GM23338 (cell line): ENCODE measurements at regions not wholly inside any gene's neighbourhood (a gene's known extent, or its start where the extent isn't known, plus 50 kb on each side); places are given as distances from the start of the nearest gene placed in this dataset.

Experiments used
- ATAC-seq: fragments of 200-7000 bp; cut with Tn5 transposase; 3 replicates; pipeline ENCODE4 v1.9.1; 2020
- DNase-seq: peaks from one replicate; pipeline ENCODE4 v3.0.0-alpha.2; 2015; ENCODE audit warnings: low spot score
- H2AFZ ChIP-seq: fragments of 200-600 bp; sonication (generic); 2 replicates; pipeline ENCODE4 v1.8.0; 2016; ENCODE audit warnings: antibody characterized with exemption, mild to moderate bottlenecking, moderate library complexity
- H3F3A ChIP-seq: fragments of 200-600 bp; sonication (generic); replicated peaks from 2 replicates; pipeline ENCODE4 v1.8.0; 2017; ENCODE audit warnings: antibody characterized with exemption, mixed run types, low read depth
- H3K27ac ChIP-seq: fragments of 200-600 bp; sonication (generic); 2 replicates; pipeline ENCODE4 v1.6.1; 2016; ENCODE audit warnings: low read depth
- H3K27me3 ChIP-seq: fragments of 200-600 bp; sonication (generic); 2 replicates; pipeline ENCODE4 v1.8.0; 2016; ENCODE audit warnings: mild to moderate bottlenecking, mixed run types, moderate library complexity; ENCODE audit not compliant: insufficient read depth
- H3K36me3 ChIP-seq: fragments of 200-600 bp; sonication (generic); 2 replicates; pipeline ENCODE4 v1.8.0; 2016; ENCODE audit warnings: mild to moderate bottlenecking; ENCODE audit not compliant: insufficient read depth
- H3K4me1 ChIP-seq: fragments of 200-600 bp; sonication (generic); 2 replicates; pipeline ENCODE4 v1.8.0; 2016; ENCODE audit warnings: mild to moderate bottlenecking, moderate library complexity; ENCODE audit not compliant: insufficient read depth
- H3K4me2 ChIP-seq: fragments of 200-600 bp; sonication (generic); 2 replicates; pipeline ENCODE4 v1.7.1; 2017; ENCODE audit warnings: mixed run types
- H3K4me3 ChIP-seq: fragments of 200-600 bp; sonication (generic); 2 replicates; pipeline ENCODE4 v1.6.1; 2016; ENCODE audit warnings: mixed run types
- H3K79me2 ChIP-seq: fragments of 200-600 bp; sonication (generic); replicated peaks from 2 replicates; pipeline ENCODE4 v1.8.0; 2017; ENCODE audit warnings: mild to moderate bottlenecking; ENCODE audit not compliant: insufficient read depth
- H3K9me2 ChIP-seq: fragments of 200-600 bp; sonication (generic); 2 replicates; pipeline ENCODE4 v1.8.0; 2017; ENCODE audit not compliant: insufficient read depth
- H4K20me1 ChIP-seq: fragments of 200-600 bp; sonication (generic); replicated peaks from 2 replicates; pipeline ENCODE4 v1.8.0; 2017; ENCODE audit warnings: mild to moderate bottlenecking; ENCODE audit not compliant: insufficient read depth
- H3K27ac Mint-ChIP-seq: 2 replicates; pipeline ENCODE4 v1.8.0; 2020; ENCODE audit warnings: inconsistent platforms, mild to moderate bottlenecking, moderate library complexity, mixed read lengths
- H3K27me3 Mint-ChIP-seq: 3 replicates; pipeline ENCODE4 v1.8.0; 2022; ENCODE audit warnings: low read depth, mild to moderate bottlenecking, moderate library complexity, mixed read lengths, inconsistent platforms; ENCODE audit not compliant: insufficient read depth, poor library complexity
- H3K36me3 Mint-ChIP-seq: 3 replicates; pipeline ENCODE4 v1.8.0; 2021; ENCODE audit warnings: low read depth, mild to moderate bottlenecking, inconsistent platforms, moderate library complexity, mixed read lengths
- H3K4me1 Mint-ChIP-seq: 3 replicates; pipeline ENCODE4 v1.8.0; 2020; ENCODE audit warnings: mild to moderate bottlenecking, inconsistent platforms, mixed read lengths
- H3K4me3 Mint-ChIP-seq: 3 replicates; pipeline ENCODE4 v1.8.0; 2021; ENCODE audit warnings: moderate library complexity, mild to moderate bottlenecking, inconsistent platforms, mixed read lengths
- H3K9me3 Mint-ChIP-seq: 3 replicates; pipeline ENCODE4 v1.8.0; 2020; ENCODE audit warnings: moderate library complexity, mild to moderate bottlenecking, inconsistent platforms, mixed read lengths
- CREB1 ChIP-seq: fragments of 250-450 bp; sonication (Bioruptor Pico); IDR thresholded peaks from 2 replicates; pipeline ENCODE4 v1.5.0; 2020; ENCODE audit warnings: low read depth, mild to moderate bottlenecking, moderate library complexity
- ETS1 ChIP-seq: IDR thresholded peaks from 2 replicates; pipeline ENCODE4 v1.6.1; 2016; ENCODE audit warnings: antibody characterized with exemption
- EZH2 ChIP-seq: fragments of 200-600 bp; sonication (generic); IDR thresholded peaks from one replicate; pipeline ENCODE4 v1.8.0; 2017; ENCODE audit warnings: antibody characterized with exemption, mild to moderate bottlenecking, low read depth; ENCODE audit not compliant: unreplicated experiment
- NANOG ChIP-seq: IDR thresholded peaks from 2 replicates; pipeline ENCODE4 v1.6.1; 2016; ENCODE audit warnings: antibody characterized with exemption, borderline replicate concordance
- POLR2AphosphoS5 ChIP-seq: IDR thresholded peaks from 2 replicates; pipeline ENCODE4 v1.6.1; 2016; ENCODE audit warnings: antibody characterized with exemption, low read depth
- STAT1 ChIP-seq: IDR thresholded peaks from one replicate; pipeline ENCODE4 v1.6.1; 2016; ENCODE audit warnings: antibody characterized with exemption; ENCODE audit not compliant: unreplicated experiment
- ZNF114 ChIP-seq: fragments of 250-450 bp; sonication (Bioruptor Pico); IDR thresholded peaks from 2 replicates; pipeline ENCODE4 v1.5.0; 2020; ENCODE audit warnings: mild to moderate bottlenecking, moderate library complexity
- TF ChIP-seq, protein P1 (sequence below), 2 experiments: fragments of 200-600 bp in 1 of 2; sonication (generic) in 1 of 2; conservative IDR thresholded peaks; 2 replicates each; pipeline versions ENCODE4 v1.5.1 to v1.6.1; 2016 to 2017; ENCODE audit warnings: antibody characterized with exemption in 2 of 2, low read depth in 2 of 2, mild to moderate bottlenecking in 2 of 2, moderate library complexity in 1 of 2
- TF ChIP-seq, protein P2 (sequence below): IDR thresholded peaks from one replicate; pipeline ENCODE4 v1.6.1; 2018; ENCODE audit warnings: antibody characterized with exemption; ENCODE audit not compliant: unreplicated experiment

- Histone ChIP-seq H3K4me1 (peaks cover 28% of the 10 kb centered on the region), H3K36me3 (no peaks in the 10 kb centered on the region), H3K4me3 (no peak overlapping the region), H2AFZ (no peak overlapping the region), H3K79me2 (no peaks in the 10 kb centered on the region), H3K9me2 (peaks cover 7% of the 10 kb centered on the region; the same call in 1 of the 2 replicates), H3K4me2 (no peak overlapping the region), H3K27ac (no peak overlapping the region), H4K20me1 (no peaks in the 10 kb centered on the region), H3F3A (0 out of 2 replicates have a peak, but pooled peaks cover 3% of the 10 kb centered on the region), H3K27me3 (peaks cover 2% of the 10 kb centered on the region; the same call in 1 of the 2 replicates)
- DNase-seq (no peak), ATAC-seq (no peak)
- Mint-ChIP-seq H3K4me1 (peaks cover 49% of the 10 kb centered on the region), H3K27me3 (peaks cover 15% of the 10 kb centered on the region), H3K4me3 (no peak overlapping the region), H3K27ac (peak overlapping the region; percentile 10; the same call in 1 of the 2 replicates), H3K9me3 (no peaks in the 10 kb centered on the region), H3K36me3 (no peaks in the 10 kb centered on the region; the same call in 2 of the 3 replicates)
- TF ChIP-seq ZNF114, result no peak
- TF ChIP-seq, protein P1, sequence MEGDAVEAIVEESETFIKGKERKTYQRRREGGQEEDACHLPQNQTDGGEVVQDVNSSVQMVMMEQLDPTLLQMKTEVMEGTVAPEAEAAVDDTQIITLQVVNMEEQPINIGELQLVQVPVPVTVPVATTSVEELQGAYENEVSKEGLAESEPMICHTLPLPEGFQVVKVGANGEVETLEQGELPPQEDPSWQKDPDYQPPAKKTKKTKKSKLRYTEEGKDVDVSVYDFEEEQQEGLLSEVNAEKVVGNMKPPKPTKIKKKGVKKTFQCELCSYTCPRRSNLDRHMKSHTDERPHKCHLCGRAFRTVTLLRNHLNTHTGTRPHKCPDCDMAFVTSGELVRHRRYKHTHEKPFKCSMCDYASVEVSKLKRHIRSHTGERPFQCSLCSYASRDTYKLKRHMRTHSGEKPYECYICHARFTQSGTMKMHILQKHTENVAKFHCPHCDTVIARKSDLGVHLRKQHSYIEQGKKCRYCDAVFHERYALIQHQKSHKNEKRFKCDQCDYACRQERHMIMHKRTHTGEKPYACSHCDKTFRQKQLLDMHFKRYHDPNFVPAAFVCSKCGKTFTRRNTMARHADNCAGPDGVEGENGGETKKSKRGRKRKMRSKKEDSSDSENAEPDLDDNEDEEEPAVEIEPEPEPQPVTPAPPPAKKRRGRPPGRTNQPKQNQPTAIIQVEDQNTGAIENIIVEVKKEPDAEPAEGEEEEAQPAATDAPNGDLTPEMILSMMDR (conservative IDR thresholded peaks at IDR 0.05; ENCODE audit: low read depth in 2 of 2), result no peak
- no peak for TF ChIP-seq ETS1
- TF ChIP-seq, protein P2, sequence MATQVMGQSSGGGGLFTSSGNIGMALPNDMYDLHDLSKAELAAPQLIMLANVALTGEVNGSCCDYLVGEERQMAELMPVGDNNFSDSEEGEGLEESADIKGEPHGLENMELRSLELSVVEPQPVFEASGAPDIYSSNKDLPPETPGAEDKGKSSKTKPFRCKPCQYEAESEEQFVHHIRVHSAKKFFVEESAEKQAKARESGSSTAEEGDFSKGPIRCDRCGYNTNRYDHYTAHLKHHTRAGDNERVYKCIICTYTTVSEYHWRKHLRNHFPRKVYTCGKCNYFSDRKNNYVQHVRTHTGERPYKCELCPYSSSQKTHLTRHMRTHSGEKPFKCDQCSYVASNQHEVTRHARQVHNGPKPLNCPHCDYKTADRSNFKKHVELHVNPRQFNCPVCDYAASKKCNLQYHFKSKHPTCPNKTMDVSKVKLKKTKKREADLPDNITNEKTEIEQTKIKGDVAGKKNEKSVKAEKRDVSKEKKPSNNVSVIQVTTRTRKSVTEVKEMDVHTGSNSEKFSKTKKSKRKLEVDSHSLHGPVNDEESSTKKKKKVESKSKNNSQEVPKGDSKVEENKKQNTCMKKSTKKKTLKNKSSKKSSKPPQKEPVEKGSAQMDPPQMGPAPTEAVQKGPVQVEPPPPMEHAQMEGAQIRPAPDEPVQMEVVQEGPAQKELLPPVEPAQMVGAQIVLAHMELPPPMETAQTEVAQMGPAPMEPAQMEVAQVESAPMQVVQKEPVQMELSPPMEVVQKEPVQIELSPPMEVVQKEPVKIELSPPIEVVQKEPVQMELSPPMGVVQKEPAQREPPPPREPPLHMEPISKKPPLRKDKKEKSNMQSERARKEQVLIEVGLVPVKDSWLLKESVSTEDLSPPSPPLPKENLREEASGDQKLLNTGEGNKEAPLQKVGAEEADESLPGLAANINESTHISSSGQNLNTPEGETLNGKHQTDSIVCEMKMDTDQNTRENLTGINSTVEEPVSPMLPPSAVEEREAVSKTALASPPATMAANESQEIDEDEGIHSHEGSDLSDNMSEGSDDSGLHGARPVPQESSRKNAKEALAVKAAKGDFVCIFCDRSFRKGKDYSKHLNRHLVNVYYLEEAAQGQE, result no peak
- no peak for TF ChIP-seq EZH2
These were observed 164.9 kb downstream of the ZIC5 start for GRCh38 chr13:99806671-99807070.

DNA sequence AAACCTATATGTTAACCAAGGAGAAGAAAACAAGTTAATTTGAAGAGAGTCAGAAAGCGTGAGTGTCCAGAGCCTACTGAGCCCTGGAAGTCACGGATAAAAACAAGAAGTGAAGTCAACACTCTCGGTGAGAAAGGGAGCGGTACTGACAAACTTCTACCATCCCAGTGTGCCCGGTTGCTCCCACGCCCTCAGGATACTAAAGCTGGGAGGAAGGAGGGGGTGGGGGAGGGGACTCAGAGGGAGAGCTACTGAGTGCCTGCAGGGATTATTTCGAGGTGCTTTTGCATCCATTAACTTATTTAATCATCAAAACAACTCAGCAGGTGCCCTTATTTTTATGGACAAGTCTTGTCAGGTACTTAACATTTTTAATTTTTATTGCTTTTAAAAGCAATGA lies 166.2 kb downstream of the ZIC5 start:
- Histone ChIP-seq H4K20me1 (no peaks in the 10 kb centered on the region), H3K36me3 (no peaks in the 10 kb centered on the region), H3K4me1 (peaks cover 40% of the 10 kb centered on the region), H3K4me2 (peak overlapping the region; percentile 72), H2AFZ (no peak overlapping the region), H3K4me3 (peak overlapping the region; percentile 35; the same call in 1 of the 2 replicates), H3K9me2 (peaks cover 2% of the 10 kb centered on the region; the same call in 1 of the 2 replicates), H3K27ac (no peak overlapping the region), H3F3A (0 out of 2 replicates have a peak, but pooled peaks cover 3% of the 10 kb centered on the region), H3K27me3 (peaks cover 2% of the 10 kb centered on the region; the same call in 1 of the 2 replicates), H3K79me2 (no peaks in the 10 kb centered on the region)
- no peaks in the 10 kb centered on the region; the same call in 2 of the 3 replicates for H3K36me3 Mint-ChIP-seq
- H3K9me3 Mint-ChIP-seq, result no peaks in the 10 kb centered on the region
- peak overlapping the region; percentile 27; the same call in 2 of the 3 replicates for H3K4me3 Mint-ChIP-seq
- no peak for TF ChIP-seq ZNF114
- no peak for TF ChIP-seq NANOG
- no peak for TF ChIP-seq ETS1
- TF ChIP-seq CREB1 (CRISPR knock-in tag), result no peak
- TF ChIP-seq STAT1, result no peak
- no peak for TF ChIP-seq POLR2AphosphoS5
- DNase-seq, result peak; percentile 77
- peak; percentile 92 for ATAC-seq
- peaks cover 9% of the 10 kb centered on the region for H3K27me3 Mint-ChIP-seq
- peaks cover 50% of the 10 kb centered on the region for H3K4me1 Mint-ChIP-seq
- H3K27ac Mint-ChIP-seq, result 0 out of 2 replicates have a peak overlapping the region, but pooled peaks have one; percentile 10
